ENCODE measurements at regions not wholly inside any gene's neighbourhood (a gene's known extent, or its start where the extent isn't known, plus 50 kb on each side); places are given as distances from the start of the nearest gene placed in this dataset.

- TF ChIP-seq CTCF (IDR thresholded peaks at IDR 0.05) (no peak), POLR2AphosphoS5 (IDR thresholded peaks at IDR 0.05) (no peak), POLR2A (IDR thresholded peaks at IDR 0.05) (no peak)
These were observed 465.0 kb upstream of the ROBO1 start for GRCh38 chr3:80232760-80233159.

Data from gastroesophageal sphincter (tissue), 3 donors.